ENCODE measurements at regions not wholly inside any gene's neighbourhood (a gene's known extent, or its start where the extent isn't known, plus 50 kb on each side); places are given as distances from the start of the nearest gene placed in this dataset.
"Not testable (repeated sequence)": the region's sequence is repeated elsewhere in the genome, so short reads cannot be mapped to it uniquely, and the experiment has no call there.

- H4K20me1 ChIP-seq (ENCODE audit: insufficient read depth, low read length); H3K36me3 ChIP-seq (ENCODE audit: insufficient read depth, low read length); H3F3A ChIP-seq (ENCODE audit: insufficient read depth, low read length): not testable (repeated sequence)
Observed at GRCh38 chrX:3876393-3876792, 162.9 kb upstream of the PRKX start.

GRCh38 chrX:3875638-3876037, 162.2 kb upstream of the PRKX start:
- not testable (repeated sequence) for H3K36me3 ChIP-seq (ENCODE audit: insufficient read depth, low read length); H3K9me2 ChIP-seq (ENCODE audit: low read depth, low read length); H3K4me1 ChIP-seq (ENCODE audit: insufficient read depth, low read length, severe bottlenecking); H3K9ac ChIP-seq (ENCODE audit: low read length); H3K4me2 ChIP-seq (ENCODE audit: low read length); H3F3A ChIP-seq (ENCODE audit: insufficient read depth, low read length); H3K27ac ChIP-seq (ENCODE audit: low read depth, low read length, poor library complexity, severe bottlenecking); H3K9me3 ChIP-seq (ENCODE audit: low read length); H3K27me3 ChIP-seq (ENCODE audit: insufficient read depth, low read length); H4K20me1 ChIP-seq (ENCODE audit: insufficient read depth, low read length); H3K79me2 ChIP-seq (ENCODE audit: insufficient read depth, low read length); H2AFZ ChIP-seq (ENCODE audit: low read length); H3K4me3 ChIP-seq (ENCODE audit: low read depth, low read length, poor library complexity, severe bottlenecking)

More at GRCh38 chrX:3876393-3876792, 162.9 kb upstream of the PRKX start:
- not testable (repeated sequence) for H3K4me3 ChIP-seq (ENCODE audit: low read depth, low read length, poor library complexity, severe bottlenecking); H2AFZ ChIP-seq (ENCODE audit: low read length); H3K4me1 ChIP-seq (ENCODE audit: insufficient read depth, low read length, severe bottlenecking); H3K27me3 ChIP-seq (ENCODE audit: insufficient read depth, low read length); H3K9ac ChIP-seq (ENCODE audit: low read length); H3K27ac ChIP-seq (ENCODE audit: low read depth, low read length, poor library complexity, severe bottlenecking); H3K4me2 ChIP-seq (ENCODE audit: low read length); H3K9me2 ChIP-seq (ENCODE audit: low read depth, low read length); H3K9me3 ChIP-seq (ENCODE audit: low read length); H3K79me2 ChIP-seq (ENCODE audit: insufficient read depth, low read length)

GRCh38 chrX:3872226-3872879, 158.9 kb upstream of the PRKX start:
- H4K20me1 ChIP-seq (ENCODE audit: insufficient read depth, low read length); H3K27me3 ChIP-seq (ENCODE audit: insufficient read depth, low read length); H3K79me2 ChIP-seq (ENCODE audit: insufficient read depth, low read length); H3K4me2 ChIP-seq (ENCODE audit: low read length); H3K9ac ChIP-seq (ENCODE audit: low read length); H3F3A ChIP-seq (ENCODE audit: insufficient read depth, low read length); H2AFZ ChIP-seq (ENCODE audit: low read length); H3K9me3 ChIP-seq (ENCODE audit: low read length); H3K9me2 ChIP-seq (ENCODE audit: low read depth, low read length); H3K4me3 ChIP-seq (ENCODE audit: low read depth, low read length, poor library complexity, severe bottlenecking); H3K27ac ChIP-seq (ENCODE audit: low read depth, low read length, poor library complexity, severe bottlenecking); H3K36me3 ChIP-seq (ENCODE audit: insufficient read depth, low read length); H3K4me1 ChIP-seq (ENCODE audit: insufficient read depth, low read length, severe bottlenecking): not testable (repeated sequence)

GRCh38 chrX:3867067-3867831, 153.8 kb upstream of the PRKX start:
- H3K4me2 ChIP-seq (ENCODE audit: low read length); H3K27ac ChIP-seq (ENCODE audit: low read depth, low read length, poor library complexity, severe bottlenecking); H3K4me1 ChIP-seq (ENCODE audit: insufficient read depth, low read length, severe bottlenecking); H3K9me3 ChIP-seq (ENCODE audit: low read length); H3K4me3 ChIP-seq (ENCODE audit: low read depth, low read length, poor library complexity, severe bottlenecking); H3K27me3 ChIP-seq (ENCODE audit: insufficient read depth, low read length); H3K9ac ChIP-seq (ENCODE audit: low read length); H4K20me1 ChIP-seq (ENCODE audit: insufficient read depth, low read length); H3K36me3 ChIP-seq (ENCODE audit: insufficient read depth, low read length); H2AFZ ChIP-seq (ENCODE audit: low read length); H3K9me2 ChIP-seq (ENCODE audit: low read depth, low read length); H3F3A ChIP-seq (ENCODE audit: insufficient read depth, low read length); H3K79me2 ChIP-seq (ENCODE audit: insufficient read depth, low read length): not testable (repeated sequence)

- H4K20me1 ChIP-seq (ENCODE audit: insufficient read depth, low read length); H3K9me2 ChIP-seq (ENCODE audit: low read depth, low read length); H3K4me1 ChIP-seq (ENCODE audit: insufficient read depth, low read length, severe bottlenecking); H2AFZ ChIP-seq (ENCODE audit: low read length); H3K36me3 ChIP-seq (ENCODE audit: insufficient read depth, low read length); H3K9ac ChIP-seq (ENCODE audit: low read length); H3K4me2 ChIP-seq (ENCODE audit: low read length); H3K27ac ChIP-seq (ENCODE audit: low read depth, low read length, poor library complexity, severe bottlenecking); H3K4me3 ChIP-seq (ENCODE audit: low read depth, low read length, poor library complexity, severe bottlenecking); H3K79me2 ChIP-seq (ENCODE audit: insufficient read depth, low read length); H3K9me3 ChIP-seq (ENCODE audit: low read length); H3F3A ChIP-seq (ENCODE audit: insufficient read depth, low read length); H3K27me3 ChIP-seq (ENCODE audit: insufficient read depth, low read length): not testable (repeated sequence)
Observed at GRCh38 chrX:3858332-3858731, 144.9 kb upstream of the PRKX start.

- not testable (repeated sequence) for H3K27ac ChIP-seq (ENCODE audit: low read depth, low read length, poor library complexity, severe bottlenecking); H3F3A ChIP-seq (ENCODE audit: insufficient read depth, low read length); H3K79me2 ChIP-seq (ENCODE audit: insufficient read depth, low read length); H3K9me2 ChIP-seq (ENCODE audit: low read depth, low read length); H3K36me3 ChIP-seq (ENCODE audit: insufficient read depth, low read length); H4K20me1 ChIP-seq (ENCODE audit: insufficient read depth, low read length); H3K4me2 ChIP-seq (ENCODE audit: low read length); H2AFZ ChIP-seq (ENCODE audit: low read length); H3K9ac ChIP-seq (ENCODE audit: low read length); H3K27me3 ChIP-seq (ENCODE audit: insufficient read depth, low read length); H3K4me1 ChIP-seq (ENCODE audit: insufficient read depth, low read length, severe bottlenecking); H3K9me3 ChIP-seq (ENCODE audit: low read length)
- H3K4me3 ChIP-seq (ENCODE audit: low read depth, low read length, poor library complexity, severe bottlenecking): peak overlapping the region; percentile 33
Observed at GRCh38 chrX:3843522-3844145, 130.2 kb upstream of the PRKX start.

- not testable (repeated sequence) for H3K36me3 ChIP-seq (ENCODE audit: insufficient read depth, low read length); H3K27me3 ChIP-seq (ENCODE audit: insufficient read depth, low read length); H3K79me2 ChIP-seq (ENCODE audit: insufficient read depth, low read length); H3K4me2 ChIP-seq (ENCODE audit: low read length); H3K9ac ChIP-seq (ENCODE audit: low read length); H3K27ac ChIP-seq (ENCODE audit: low read depth, low read length, poor library complexity, severe bottlenecking); H2AFZ ChIP-seq (ENCODE audit: low read length); H3K9me3 ChIP-seq (ENCODE audit: low read length); H3K9me2 ChIP-seq (ENCODE audit: low read depth, low read length); H3K4me1 ChIP-seq (ENCODE audit: insufficient read depth, low read length, severe bottlenecking); H4K20me1 ChIP-seq (ENCODE audit: insufficient read depth, low read length); H3F3A ChIP-seq (ENCODE audit: insufficient read depth, low read length)
- H3K4me3 ChIP-seq (ENCODE audit: low read depth, low read length, poor library complexity, severe bottlenecking): peak overlapping the region; percentile 33
Observed at GRCh38 chrX:3842822-3843521, 129.5 kb upstream of the PRKX start.

Measured in OCI-LY1 (cell line).